CD4-positive, alpha-beta T cell (primary cell): ENCODE measurements at regions not wholly inside any gene's neighbourhood (a gene's known extent, or its start where the extent isn't known, plus 50 kb on each side); places are given as distances from the start of the nearest gene placed in this dataset.

ENCODE experiments used
- ATAC-seq: fragments of 200-7000 bp; cut with Tn5 transposase; one replicate; pipeline ENCODE4 v1.10.0; 2022; ENCODE audit warnings: mild to moderate bottlenecking; ENCODE audit not compliant: poor library complexity
- CTCF ChIA-PET: fragments of 350-600 bp; sonication (Branson Sonifier 250); formaldehyde crosslinking; loops from one replicate; lab custom pipeline; 2021; ENCODE audit warnings: antibody characterized with exemption, inconsistent platforms; lab: Charles Lee
- POLR2A ChIA-PET: fragments of 350-600 bp; sonication (Branson Sonifier 250); formaldehyde crosslinking; loops from one replicate; lab custom pipeline; 2021; ENCODE audit warnings: antibody characterized with exemption, inconsistent platforms; lab: Charles Lee
- DNase-seq, 14 experiments: peaks; one replicate each; pipeline ENCODE4 v3.0.0-alpha.2; 2013 to 2020; ENCODE audit warnings: mixed read lengths in 2 of 14
- H3K27ac ChIP-seq, 2 donors: one replicate each; pipeline versions ENCODE4 v1.5.1 to v1.7.0; 2013; ENCODE audit warnings: low read length in 2 of 2, low read depth in 1 of 2, mild to moderate bottlenecking in 1 of 2
- H3K27me3 ChIP-seq, 2 experiments: 1 replicate in 1 of 2; 2 replicates in 1 of 2; pipeline versions ENCODE4 v1.6.1 to v1.7.0; 2013; ENCODE audit warnings: low read length in 2 of 2, control low read depth in 1 of 2, mild to moderate bottlenecking in 1 of 2, moderate library complexity in 1 of 2; ENCODE audit not compliant: insufficient read depth in 2 of 2, control insufficient read depth in 1 of 2
- H3K36me3 ChIP-seq: one replicate; pipeline ENCODE4 v1.6.1; 2013; ENCODE audit warnings: low read length, control low read depth; ENCODE audit not compliant: insufficient read depth
- H3K4me1 ChIP-seq: one replicate; pipeline ENCODE4 v1.6.1; 2013; ENCODE audit warnings: low read length, control low read depth; ENCODE audit not compliant: insufficient read depth
- H3K4me3 ChIP-seq: one replicate; pipeline ENCODE4 v1.5.1; 2013; ENCODE audit warnings: mild to moderate bottlenecking, low read length, moderate library complexity
- H3K9me3 ChIP-seq, 2 experiments: 1 replicate in 1 of 2; 2 replicates in 1 of 2; pipeline versions ENCODE4 v1.6.1 to v1.7.0; 2013; ENCODE audit warnings: low read length in 2 of 2, mild to moderate bottlenecking in 2 of 2, control low read depth in 1 of 2, moderate library complexity in 1 of 2; ENCODE audit not compliant: control insufficient read depth in 1 of 2, insufficient read depth in 1 of 2
- H3K27ac Mint-ChIP-seq: one replicate; pipeline ENCODE4 v1.8.0; 2020; ENCODE audit warnings: mixed read lengths
- H3K27me3 Mint-ChIP-seq: one replicate; pipeline ENCODE4 v1.8.0; 2021; ENCODE audit warnings: mixed read lengths
- H3K36me3 Mint-ChIP-seq: one replicate; pipeline ENCODE4 v1.8.0; 2021; ENCODE audit warnings: low read depth, mixed read lengths
- H3K4me1 Mint-ChIP-seq: one replicate; pipeline ENCODE4 v1.8.0; 2021; ENCODE audit warnings: low read depth, mixed read lengths
- H3K4me3 Mint-ChIP-seq: one replicate; pipeline ENCODE4 v1.8.0; 2020; ENCODE audit warnings: mild to moderate bottlenecking, mixed read lengths
- H3K9me3 Mint-ChIP-seq: one replicate; pipeline ENCODE4 v1.8.0; 2020; ENCODE audit warnings: mixed read lengths
- intact Hi-C, 2 experiments: fragments of 100-400 bp; cut with DNase I in 1 of 2; cut with micrococcal nuclease in 1 of 2; formaldehyde crosslinking; loops; one replicate each; pipeline versions ENCODE4 v1.15.1 to v1.9.0; 2023 to 2025; cut with DNase I, micrococcal nuclease
- TF ChIP-seq, protein P1 (sequence below): fragments of 200-600 bp; IDR thresholded peaks from one replicate; pipeline ENCODE4 v1.8.0; 2022; ENCODE audit warnings: antibody characterized with exemption, mild to moderate bottlenecking

- POLR2A ChIA-PET, result interaction anchor here (1.0 to 3.1 kb wide), 7 partner anchors 25 to 155 kb away, joined by 3 to 48 read pairs (median 4); partner anchors contain the start of gene SH2D1A
Measured at GRCh38 chrX:124216396-124217115, 115.9 kb upstream of the TEX13D start.

DNA sequence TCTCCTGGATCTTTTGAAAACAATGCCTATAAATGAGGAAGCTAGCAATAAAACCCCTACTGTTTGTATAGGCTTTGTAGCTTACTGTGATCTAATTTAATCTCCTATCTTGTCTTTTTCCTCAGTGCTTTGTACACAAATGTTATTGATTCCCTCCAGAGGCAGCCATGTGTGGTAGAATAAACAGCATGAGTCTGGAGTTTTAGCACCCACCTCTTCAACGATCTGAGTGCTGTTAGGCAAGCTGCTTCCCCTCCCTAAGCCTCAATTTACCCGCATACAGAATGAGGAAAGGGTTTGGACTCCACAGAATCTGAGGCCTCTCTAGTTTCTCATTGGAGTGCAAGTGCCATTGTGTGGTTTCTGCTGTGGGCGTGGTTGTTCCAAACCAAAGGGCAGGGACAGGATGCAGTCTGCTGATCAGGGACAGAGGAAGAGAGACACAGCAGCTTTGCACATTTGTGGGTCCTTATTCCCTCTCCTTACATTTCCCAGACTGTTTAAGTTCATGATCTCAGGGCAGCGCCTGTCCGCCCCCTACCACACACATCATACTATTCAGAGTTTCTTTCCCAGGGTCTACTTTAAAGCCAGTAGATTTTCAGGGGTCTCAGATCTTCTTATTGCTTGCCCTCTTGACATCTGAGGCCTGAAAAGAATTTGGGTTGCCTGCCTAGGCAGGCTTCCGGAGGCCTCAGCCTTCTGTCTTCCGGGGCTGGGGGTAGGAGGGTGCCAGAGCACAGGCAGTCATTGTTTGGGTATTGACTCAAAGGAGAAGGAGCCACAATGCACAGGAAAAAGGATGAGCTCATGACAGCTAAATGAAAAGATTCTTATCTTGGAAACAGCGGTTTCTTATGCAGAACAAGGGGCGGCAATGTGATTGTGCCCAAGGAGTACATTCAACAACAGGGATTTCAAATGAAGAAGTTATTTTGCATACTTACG, 114.9 kb upstream of the TEX13D start:
- Mint-ChIP-seq H3K4me1 (peaks cover 88% of the 10 kb centered on the region), H3K27me3 (no peaks in the 10 kb centered on the region), H3K36me3 (no peaks in the 10 kb centered on the region), H3K4me3 (peak overlapping the region; percentile 49), H3K27ac (peak overlapping the region; percentile 84), H3K9me3 (no peaks in the 10 kb centered on the region)
- ATAC-seq, result peak; percentile 94
- TF ChIP-seq, protein P1, sequence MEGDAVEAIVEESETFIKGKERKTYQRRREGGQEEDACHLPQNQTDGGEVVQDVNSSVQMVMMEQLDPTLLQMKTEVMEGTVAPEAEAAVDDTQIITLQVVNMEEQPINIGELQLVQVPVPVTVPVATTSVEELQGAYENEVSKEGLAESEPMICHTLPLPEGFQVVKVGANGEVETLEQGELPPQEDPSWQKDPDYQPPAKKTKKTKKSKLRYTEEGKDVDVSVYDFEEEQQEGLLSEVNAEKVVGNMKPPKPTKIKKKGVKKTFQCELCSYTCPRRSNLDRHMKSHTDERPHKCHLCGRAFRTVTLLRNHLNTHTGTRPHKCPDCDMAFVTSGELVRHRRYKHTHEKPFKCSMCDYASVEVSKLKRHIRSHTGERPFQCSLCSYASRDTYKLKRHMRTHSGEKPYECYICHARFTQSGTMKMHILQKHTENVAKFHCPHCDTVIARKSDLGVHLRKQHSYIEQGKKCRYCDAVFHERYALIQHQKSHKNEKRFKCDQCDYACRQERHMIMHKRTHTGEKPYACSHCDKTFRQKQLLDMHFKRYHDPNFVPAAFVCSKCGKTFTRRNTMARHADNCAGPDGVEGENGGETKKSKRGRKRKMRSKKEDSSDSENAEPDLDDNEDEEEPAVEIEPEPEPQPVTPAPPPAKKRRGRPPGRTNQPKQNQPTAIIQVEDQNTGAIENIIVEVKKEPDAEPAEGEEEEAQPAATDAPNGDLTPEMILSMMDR, result no peak
- peak; percentile 33 to 85 (median 60) for DNase-seq
- Histone ChIP-seq H3K4me1 (peaks cover 58% of the 10 kb centered on the region), H3K27ac (peak overlapping the region; percentile 76 to 83), H3K4me3 (peak overlapping the region; percentile 31), H3K36me3 (no peaks in the 10 kb centered on the region), H3K9me3 (no peaks in the 10 kb centered on the region), H3K27me3 (no peaks in the 10 kb centered on the region)
- intact Hi-C loops, result loop anchor here (2.0 to 10.0 kb wide), 3 partner anchors 129 to 517 kb away; partner anchors contain the start of gene SH2D1A (in 2 of the 2)
- CTCF ChIA-PET, result interaction anchor here (1.2 kb wide), 1 partner anchor 127 kb away, joined by 3 read pairs; no protein-coding TSS in a partner anchor
- POLR2A ChIA-PET, result interaction anchor here (0.7 to 3.1 kb wide), 17 partner anchors 22 to 519 kb away, joined by 3 to 48 read pairs (median 4); partner anchors contain the start of gene SH2D1A

More at GRCh38 chrX:124216396-124217115, 115.9 kb upstream of the TEX13D start:
- Histone ChIP-seq H3K27ac (peak overlapping the region; percentile 76 to 83), H3K4me1 (peaks cover 60% of the 10 kb centered on the region), H3K9me3 (no peaks in the 10 kb centered on the region), H3K4me3 (no peak overlapping the region), H3K36me3 (no peaks in the 10 kb centered on the region), H3K27me3 (no peaks in the 10 kb centered on the region)
- no peak for ATAC-seq
- no peaks in the 10 kb centered on the region for H3K9me3 Mint-ChIP-seq
- DNase-seq, result no peak
- CTCF ChIA-PET, result interaction anchor here (1.2 kb wide), 1 partner anchor 128 kb away, joined by 3 read pairs; no protein-coding TSS in a partner anchor
- H3K4me3 Mint-ChIP-seq, result peak overlapping the region; percentile 39
- H3K27me3 Mint-ChIP-seq, result no peaks in the 10 kb centered on the region
- peaks cover 84% of the 10 kb centered on the region for H3K4me1 Mint-ChIP-seq
- TF ChIP-seq, protein P1, result no peak
- no peaks in the 10 kb centered on the region for H3K36me3 Mint-ChIP-seq
- H3K27ac Mint-ChIP-seq, result peak overlapping the region; percentile 84
- intact Hi-C loops, result loop anchor here (5.0 to 10.0 kb wide), 2 partner anchors 131 to 518 kb away; partner anchors contain the start of gene SH2D1A (in 1 of the 2)

GRCh38 chrX:124223524-124223923, 108.9 kb upstream of the TEX13D start:
- ATAC-seq (peak; percentile 54), DNase-seq (peak in 3 of 14 experiments; percentile 29 to 45 (median 40))
- no peaks in the 10 kb centered on the region for H3K27me3 Mint-ChIP-seq
- Histone ChIP-seq H3K36me3 (no peaks in the 10 kb centered on the region), H3K4me1 (peaks cover 33% of the 10 kb centered on the region), H3K9me3 (no peaks in the 10 kb centered on the region), H3K4me3 (no peak overlapping the region), H3K27me3 (no peaks in the 10 kb centered on the region), H3K27ac (no peak overlapping the region)
- peaks cover 66% of the 10 kb centered on the region for H3K4me1 Mint-ChIP-seq
- CTCF ChIA-PET, result no interaction called here
- H3K4me3 Mint-ChIP-seq, result peak overlapping the region; percentile 22
- H3K36me3 Mint-ChIP-seq, result no peaks in the 10 kb centered on the region
- POLR2A ChIA-PET, result interaction anchor here (1.1 to 1.6 kb wide), 2 partner anchors 123 to 264 kb away, joined by 3 to 4 read pairs; partner anchors contain the start of gene SH2D1A
- TF ChIP-seq, protein P1, result no peak
- peak overlapping the region; percentile 78 for H3K27ac Mint-ChIP-seq
- intact Hi-C loops, result no loop called here
- H3K9me3 Mint-ChIP-seq, result no peaks in the 10 kb centered on the region
